SK-N-SH treated with all-trans-retinoic acid at 6 μM for 48 hours (cell line): ENCODE measurements at regions not wholly inside any gene's neighbourhood (a gene's known extent, or its start where the extent isn't known, plus 50 kb on each side); places are given as distances from the start of the nearest gene placed in this dataset.

ENCODE experiments used
- ATAC-seq: fragments of 200-7000 bp; cut with Tn5 transposase; 3 replicates; pipeline ENCODE4 v1.9.1; 2020; ENCODE audit warnings: mild to moderate bottlenecking, moderate library complexity
- ARNTL ChIP-seq: fragments of 450-650 bp; formaldehyde crosslinking; IDR thresholded peaks from 2 replicates; pipeline ENCODE4 v1.5.0; 2020; ENCODE audit warnings: low read depth, mild to moderate bottlenecking, moderate library complexity, borderline replicate concordance
- CREB5 ChIP-seq: fragments of 250-450 bp; sonication (Bioruptor Pico); IDR thresholded peaks from 2 replicates; pipeline ENCODE4 v1.5.1; 2020; ENCODE audit warnings: low read depth, mild to moderate bottlenecking, moderate library complexity
- CSDC2 ChIP-seq: fragments of 250-450 bp; sonication (Bioruptor Pico); IDR thresholded peaks from 2 replicates; pipeline ENCODE4 v1.5.0; 2020; ENCODE audit warnings: mild to moderate bottlenecking, moderate library complexity
- CSRNP3 ChIP-seq: fragments of 250-450 bp; sonication (Bioruptor Pico); IDR thresholded peaks from 2 replicates; pipeline ENCODE4 v1.5.1; 2021; ENCODE audit warnings: mild to moderate bottlenecking, moderate library complexity
- ESRRG ChIP-seq: fragments of 250-450 bp; sonication (Bioruptor Pico); IDR thresholded peaks from 2 replicates; pipeline ENCODE4 v1.6.1; 2021; ENCODE audit warnings: mild to moderate bottlenecking
- GLIS3 ChIP-seq: fragments of 250-450 bp; sonication (Bioruptor Pico); IDR thresholded peaks from 2 replicates; pipeline ENCODE4 v1.5.0; 2020; ENCODE audit warnings: mild to moderate bottlenecking, moderate library complexity
- ISL1 ChIP-seq: fragments of 250-450 bp; sonication (Bioruptor Pico); IDR thresholded peaks from 2 replicates; pipeline ENCODE4 v2.1.2; 2022; ENCODE audit warnings: mild to moderate bottlenecking, moderate library complexity
- OSR1 ChIP-seq: fragments of 250-450 bp; sonication (Bioruptor Pico); IDR thresholded peaks from 2 replicates; pipeline ENCODE4 v1.8.0; 2022; ENCODE audit warnings: moderate library complexity, mild to moderate bottlenecking, inconsistent platforms
- PATZ1 ChIP-seq: fragments of 250-450 bp; sonication (Bioruptor Pico); IDR thresholded peaks from 2 replicates; pipeline ENCODE4 v1.8.0; 2020; ENCODE audit warnings: mild to moderate bottlenecking, moderate library complexity, borderline replicate concordance
- POU6F1 ChIP-seq: fragments of 250-450 bp; sonication (Bioruptor Pico); IDR thresholded peaks from 2 replicates; pipeline ENCODE4 v1.8.0; 2021; ENCODE audit warnings: low read depth, mild to moderate bottlenecking, moderate library complexity, borderline replicate concordance
- PPARA ChIP-seq: fragments of 250-450 bp; sonication (Bioruptor Pico); IDR thresholded peaks from 2 replicates; pipeline ENCODE4 v1.5.0; 2020; ENCODE audit warnings: mild to moderate bottlenecking, borderline replicate concordance
- RARB ChIP-seq: fragments of 250-450 bp; sonication (Bioruptor Pico); IDR thresholded peaks from 2 replicates; pipeline ENCODE4 v1.8.0; 2021; ENCODE audit warnings: mild to moderate bottlenecking, moderate library complexity
- TCF4 ChIP-seq: fragments of 250-450 bp; sonication (Bioruptor Pico); IDR thresholded peaks from 2 replicates; pipeline ENCODE4 v1.8.0; 2021; ENCODE audit warnings: mild to moderate bottlenecking, moderate library complexity, borderline replicate concordance
- TOX ChIP-seq: fragments of 250-450 bp; sonication (Bioruptor Pico); IDR thresholded peaks from 2 replicates; pipeline ENCODE4 v1.8.0; 2021; ENCODE audit warnings: mild to moderate bottlenecking, moderate library complexity, borderline replicate concordance
- TSHZ2 ChIP-seq: fragments of 250-450 bp; sonication (Bioruptor Pico); IDR thresholded peaks from 2 replicates; pipeline ENCODE4 v1.5.0; 2020; ENCODE audit warnings: mild to moderate bottlenecking, moderate library complexity
- ZC3H10 ChIP-seq: fragments of 250-450 bp; sonication (Bioruptor Pico); IDR thresholded peaks from 2 replicates; pipeline ENCODE4 v1.5.1; 2021; ENCODE audit warnings: mild to moderate bottlenecking, moderate library complexity
- ZFP3 ChIP-seq: fragments of 250-450 bp; sonication (Bioruptor Pico); IDR thresholded peaks from 2 replicates; pipeline ENCODE4 v1.5.0; 2020; ENCODE audit warnings: mild to moderate bottlenecking, moderate library complexity
- ZFP30 ChIP-seq: fragments of 450-650 bp; formaldehyde crosslinking; IDR thresholded peaks from 2 replicates; pipeline ENCODE4 v1.5.0; 2022; ENCODE audit warnings: mild to moderate bottlenecking, moderate library complexity
- ZNF565 ChIP-seq: fragments of 450-650 bp; formaldehyde crosslinking; conservative IDR thresholded peaks from 2 replicates; pipeline ENCODE4 v1.5.0; 2020; ENCODE audit warnings: low read depth, mild to moderate bottlenecking, moderate library complexity
- ZNF70 ChIP-seq: fragments of 450-650 bp; formaldehyde crosslinking; IDR thresholded peaks from 2 replicates; pipeline ENCODE4 v1.5.0; 2020; ENCODE audit warnings: mild to moderate bottlenecking, moderate library complexity
- ZNF8 ChIP-seq: fragments of 450-650 bp; formaldehyde crosslinking; IDR thresholded peaks from 2 replicates; pipeline ENCODE4 v1.5.0; 2020; ENCODE audit warnings: mild to moderate bottlenecking, moderate library complexity

GRCh38 chr6:21297665-21298064 lies 295.9 kb upstream of the SOX4 start:
- ATAC-seq: no peak
- no peak for TF ChIP-seq ZNF8 (CRISPR knock-in tag)
- TF ChIP-seq TOX (CRISPR knock-in tag): no peak
- TF ChIP-seq CSDC2 (CRISPR knock-in tag): no peak
- TF ChIP-seq POU6F1 (CRISPR knock-in tag): no peak
- TF ChIP-seq CREB5 (CRISPR knock-in tag): no peak
- no peak for TF ChIP-seq GLIS3 (CRISPR knock-in tag)
- no peak for TF ChIP-seq ZC3H10 (CRISPR knock-in tag)
- TF ChIP-seq PATZ1 (CRISPR knock-in tag): no peak
- no peak for TF ChIP-seq ESRRG (CRISPR knock-in tag)
- TF ChIP-seq OSR1 (CRISPR knock-in tag): no peak
- no peak for TF ChIP-seq PPARA (CRISPR knock-in tag)
- TF ChIP-seq ZNF565 (CRISPR knock-in tag): no peak
- TF ChIP-seq TSHZ2 (CRISPR knock-in tag): no peak
- no peak for TF ChIP-seq ZFP30 (CRISPR knock-in tag)
- no peak for TF ChIP-seq ZNF70

- ATAC-seq: no peak
Observed at GRCh38 chr6:21299216-21299615, 294.3 kb upstream of the SOX4 start.

GRCh38 chr6:21300439-21300838 lies 293.1 kb upstream of the SOX4 start:
- no peak for ATAC-seq
- no peak for TF ChIP-seq CSDC2 (CRISPR knock-in tag)
- no peak for TF ChIP-seq TSHZ2 (CRISPR knock-in tag)
- TF ChIP-seq ZFP3 (CRISPR knock-in tag): no peak
- TF ChIP-seq PPARA (CRISPR knock-in tag): no peak
- no peak for TF ChIP-seq POU6F1 (CRISPR knock-in tag)
- no peak for TF ChIP-seq TCF4 (CRISPR knock-in tag)
- no peak for TF ChIP-seq OSR1 (CRISPR knock-in tag)
- no peak for TF ChIP-seq ZFP30 (CRISPR knock-in tag)
- no peak for TF ChIP-seq CREB5 (CRISPR knock-in tag)
- TF ChIP-seq CSRNP3 (CRISPR knock-in tag): no peak
- TF ChIP-seq PATZ1 (CRISPR knock-in tag): no peak

More at GRCh38 chr6:21299216-21299615, 294.3 kb upstream of the SOX4 start:
- no peak for TF ChIP-seq GLIS3 (CRISPR knock-in tag)
- TF ChIP-seq PPARA (CRISPR knock-in tag): no peak
- TF ChIP-seq ZFP30 (CRISPR knock-in tag): no peak
- TF ChIP-seq RARB (CRISPR knock-in tag): no peak
- no peak for TF ChIP-seq CSDC2 (CRISPR knock-in tag)
- no peak for TF ChIP-seq ISL1
- TF ChIP-seq ZC3H10 (CRISPR knock-in tag): no peak
- TF ChIP-seq ARNTL: no peak
